ENCODE measurements at regions not wholly inside any gene's neighbourhood (a gene's known extent, or its start where the extent isn't known, plus 50 kb on each side); places are given as distances from the start of the nearest gene placed in this dataset.

GRCh38 chr16:48865520-48865919 lies 255.5 kb upstream of the N4BP1 start:
- TF ChIP-seq POLR2A (IDR thresholded peaks at IDR 0.05; ENCODE audit: borderline replicate concordance, extremely low read depth, insufficient read depth, insufficient read length), result no peak
- no peak for TF ChIP-seq EGR1 (IDR thresholded peaks at IDR 0.05; ENCODE audit: low read depth)
- no peak for TF ChIP-seq TCF7L2 (IDR thresholded peaks at IDR 0.05; ENCODE audit: borderline replicate concordance, extremely low read depth, insufficient read depth, insufficient read length)
- no peak for TF ChIP-seq CTCF (IDR thresholded peaks at IDR 0.05 in 2 of 3, conservative IDR thresholded peaks at IDR 0.05 in 1 of 3; ENCODE audit: borderline replicate concordance in 1 of 3, insufficient read depth in 1 of 3, low read depth in 2 of 3, low read length in 2 of 3)
